ENCODE measurements at regions not wholly inside any gene's neighbourhood (a gene's known extent, or its start where the extent isn't known, plus 50 kb on each side); places are given as distances from the start of the nearest gene placed in this dataset.
A peak's percentile ranks its signal among the peaks of the same experiment; 100 is the strongest.

- TF ChIP-seq, protein P1, sequence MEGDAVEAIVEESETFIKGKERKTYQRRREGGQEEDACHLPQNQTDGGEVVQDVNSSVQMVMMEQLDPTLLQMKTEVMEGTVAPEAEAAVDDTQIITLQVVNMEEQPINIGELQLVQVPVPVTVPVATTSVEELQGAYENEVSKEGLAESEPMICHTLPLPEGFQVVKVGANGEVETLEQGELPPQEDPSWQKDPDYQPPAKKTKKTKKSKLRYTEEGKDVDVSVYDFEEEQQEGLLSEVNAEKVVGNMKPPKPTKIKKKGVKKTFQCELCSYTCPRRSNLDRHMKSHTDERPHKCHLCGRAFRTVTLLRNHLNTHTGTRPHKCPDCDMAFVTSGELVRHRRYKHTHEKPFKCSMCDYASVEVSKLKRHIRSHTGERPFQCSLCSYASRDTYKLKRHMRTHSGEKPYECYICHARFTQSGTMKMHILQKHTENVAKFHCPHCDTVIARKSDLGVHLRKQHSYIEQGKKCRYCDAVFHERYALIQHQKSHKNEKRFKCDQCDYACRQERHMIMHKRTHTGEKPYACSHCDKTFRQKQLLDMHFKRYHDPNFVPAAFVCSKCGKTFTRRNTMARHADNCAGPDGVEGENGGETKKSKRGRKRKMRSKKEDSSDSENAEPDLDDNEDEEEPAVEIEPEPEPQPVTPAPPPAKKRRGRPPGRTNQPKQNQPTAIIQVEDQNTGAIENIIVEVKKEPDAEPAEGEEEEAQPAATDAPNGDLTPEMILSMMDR (IDR thresholded peaks at IDR 0.05; ENCODE audit: low read length) = peak; percentile 73
- TF ChIP-seq EZH2phosphoT487 (IDR thresholded peaks at IDR 0.05; ENCODE audit: low read length) (no peak), EZH2 (optimal IDR thresholded peaks at IDR 0.05; ENCODE audit: low read depth, low read length) (no peak)
Measured at GRCh38 chr12:90253674-90254181, 545.1 kb upstream of the ATP2B1 start.
